Thyroid gland (tissue), 4 donors: ENCODE measurements at regions not wholly inside any gene's neighbourhood (a gene's known extent, or its start where the extent isn't known, plus 50 kb on each side); places are given as distances from the start of the nearest gene placed in this dataset.

ENCODE experiments used
- CTCF ChIP-seq, 6 experiments: fragments of 200-600 bp in 3 of 6; fragments of 450-650 bp in 3 of 6; sonication (generic) in 3 of 6; IDR thresholded peaks; one replicate each; pipeline ENCODE4 v1.5.1; 2016 to 2019; ENCODE audit warnings: antibody characterized with exemption in 6 of 6, mild to moderate bottlenecking in 2 of 6, inconsistent platforms in 1 of 6, moderate library complexity in 1 of 6
- POLR2A ChIP-seq, 2 donors: fragments of 450-650 bp; IDR thresholded peaks; one replicate each; pipeline ENCODE4 v1.6.1; 2017; ENCODE audit warnings: antibody characterized with exemption in 2 of 2, mild to moderate bottlenecking in 2 of 2, moderate library complexity in 1 of 2

DNA sequence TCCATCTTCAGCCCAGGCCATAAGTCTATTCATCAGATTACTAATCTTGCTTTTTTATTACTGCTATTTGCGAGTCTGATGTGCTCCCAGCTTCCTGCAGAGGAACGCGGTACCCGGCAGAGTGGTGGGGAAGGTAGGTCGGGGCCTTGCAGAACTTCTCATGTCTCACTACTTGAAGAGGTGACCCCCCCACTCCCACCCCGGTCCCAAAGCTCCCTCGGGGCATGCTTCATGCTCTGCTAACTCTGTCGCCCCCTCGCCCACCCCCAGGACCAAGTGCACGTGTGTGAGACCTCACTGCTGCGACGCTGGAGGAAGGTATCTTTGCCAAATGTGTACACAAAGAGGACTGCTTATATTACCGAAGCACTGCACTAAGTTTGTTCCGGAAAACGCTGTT lies 129.4 kb upstream of the RAB12 start:
- TF ChIP-seq CTCF (IDR thresholded peaks at IDR 0.05), result no peak
- TF ChIP-seq POLR2A (IDR thresholded peaks at IDR 0.05), result no peak
